Type B pancreatic cell (in vitro differentiated cells): ENCODE measurements at regions not wholly inside any gene's neighbourhood (a gene's known extent, or its start where the extent isn't known, plus 50 kb on each side); places are given as distances from the start of the nearest gene placed in this dataset.

Source experiments
- DNase-seq: peaks from one replicate; pipeline ENCODE4 v3.0.0; 2021; ENCODE audit warnings: mixed read lengths; ENCODE audit not compliant: unreplicated experiment; ENCODE audit errors: extremely low spot score
- H3K27ac Mint-ChIP-seq: 2 replicates; pipeline ENCODE4 v1.8.0; 2021; ENCODE audit warnings: mild to moderate bottlenecking, mixed read lengths
- H3K27me3 Mint-ChIP-seq: 2 replicates; pipeline ENCODE4 v1.8.0; 2021; ENCODE audit warnings: mixed read lengths
- H3K36me3 Mint-ChIP-seq: 2 replicates; pipeline ENCODE4 v1.8.0; 2021; ENCODE audit warnings: mixed read lengths
- H3K4me1 Mint-ChIP-seq: one replicate; pipeline ENCODE4 v1.8.0; 2021; ENCODE audit warnings: mixed read lengths; ENCODE audit not compliant: unreplicated experiment
- H3K4me3 Mint-ChIP-seq: 2 replicates; pipeline ENCODE4 v1.8.0; 2021; ENCODE audit warnings: mild to moderate bottlenecking, mixed read lengths
- H3K9me3 Mint-ChIP-seq: 2 replicates; pipeline ENCODE4 v1.8.0; 2021; ENCODE audit warnings: mixed read lengths
- TF ChIP-seq, protein P1 (sequence below): fragments of 200-600 bp; sonication (generic); conservative IDR thresholded peaks from 2 replicates; pipeline ENCODE4 v1.5.0; 2021; ENCODE audit warnings: antibody characterized with exemption, mild to moderate bottlenecking

DNA sequence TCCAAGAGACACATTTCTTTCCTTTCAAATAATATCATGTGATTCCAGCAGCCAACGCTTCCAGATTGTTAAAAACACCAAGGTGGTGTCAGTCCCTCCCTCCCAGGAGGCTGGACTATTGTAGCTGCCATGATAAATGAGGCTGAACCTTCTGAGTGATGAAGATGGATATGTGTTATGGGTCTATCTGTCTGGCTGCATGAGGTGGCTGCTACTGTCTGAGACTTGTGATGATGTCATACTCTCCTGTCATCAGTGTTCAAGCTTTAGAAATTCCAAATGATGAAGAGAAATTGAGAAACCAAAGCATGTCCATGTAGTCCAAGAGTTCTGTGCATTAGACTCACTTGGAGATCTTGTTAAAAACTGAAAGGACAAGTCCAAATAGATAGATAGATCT lies 683.0 kb downstream of the NTRK3 start:
- Mint-ChIP-seq H3K36me3 (no peaks in the 10 kb centered on the region), H3K4me1 (no peaks in the 10 kb centered on the region), H3K27me3 (peaks cover 33% of the 10 kb centered on the region), H3K4me3 (no peak overlapping the region), H3K27ac (no peak overlapping the region), H3K9me3 (peaks cover 3% of the 10 kb centered on the region)
- TF ChIP-seq, protein P1, sequence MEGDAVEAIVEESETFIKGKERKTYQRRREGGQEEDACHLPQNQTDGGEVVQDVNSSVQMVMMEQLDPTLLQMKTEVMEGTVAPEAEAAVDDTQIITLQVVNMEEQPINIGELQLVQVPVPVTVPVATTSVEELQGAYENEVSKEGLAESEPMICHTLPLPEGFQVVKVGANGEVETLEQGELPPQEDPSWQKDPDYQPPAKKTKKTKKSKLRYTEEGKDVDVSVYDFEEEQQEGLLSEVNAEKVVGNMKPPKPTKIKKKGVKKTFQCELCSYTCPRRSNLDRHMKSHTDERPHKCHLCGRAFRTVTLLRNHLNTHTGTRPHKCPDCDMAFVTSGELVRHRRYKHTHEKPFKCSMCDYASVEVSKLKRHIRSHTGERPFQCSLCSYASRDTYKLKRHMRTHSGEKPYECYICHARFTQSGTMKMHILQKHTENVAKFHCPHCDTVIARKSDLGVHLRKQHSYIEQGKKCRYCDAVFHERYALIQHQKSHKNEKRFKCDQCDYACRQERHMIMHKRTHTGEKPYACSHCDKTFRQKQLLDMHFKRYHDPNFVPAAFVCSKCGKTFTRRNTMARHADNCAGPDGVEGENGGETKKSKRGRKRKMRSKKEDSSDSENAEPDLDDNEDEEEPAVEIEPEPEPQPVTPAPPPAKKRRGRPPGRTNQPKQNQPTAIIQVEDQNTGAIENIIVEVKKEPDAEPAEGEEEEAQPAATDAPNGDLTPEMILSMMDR, result no peak
- DNase-seq, result no peak

DNA sequence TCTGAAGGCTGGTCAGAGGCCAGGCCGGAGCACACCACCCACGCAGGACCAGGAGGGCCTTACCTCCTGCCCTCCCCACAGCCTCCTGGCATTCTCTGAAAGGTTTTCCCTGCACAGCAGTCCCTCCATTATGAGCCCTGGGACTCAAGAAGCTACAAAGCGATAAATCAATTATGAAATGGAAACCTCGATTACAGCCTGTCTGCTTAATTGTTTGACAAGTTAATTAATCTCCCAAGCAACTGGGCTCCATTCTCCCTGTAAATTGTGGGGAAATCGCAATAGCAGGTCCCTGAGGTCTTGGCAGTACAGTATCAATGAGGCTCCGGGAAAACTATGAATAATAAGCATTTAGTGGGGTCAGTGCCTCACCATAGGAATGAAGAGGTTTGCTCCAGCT lies 683.5 kb downstream of the NTRK3 start:
- Mint-ChIP-seq H3K27me3 (peaks cover 30% of the 10 kb centered on the region), H3K9me3 (peaks cover 3% of the 10 kb centered on the region), H3K36me3 (no peaks in the 10 kb centered on the region), H3K4me1 (no peaks in the 10 kb centered on the region), H3K4me3 (no peak overlapping the region), H3K27ac (no peak overlapping the region)
- DNase-seq, result no peak
- TF ChIP-seq, protein P1, result no peak

DNA sequence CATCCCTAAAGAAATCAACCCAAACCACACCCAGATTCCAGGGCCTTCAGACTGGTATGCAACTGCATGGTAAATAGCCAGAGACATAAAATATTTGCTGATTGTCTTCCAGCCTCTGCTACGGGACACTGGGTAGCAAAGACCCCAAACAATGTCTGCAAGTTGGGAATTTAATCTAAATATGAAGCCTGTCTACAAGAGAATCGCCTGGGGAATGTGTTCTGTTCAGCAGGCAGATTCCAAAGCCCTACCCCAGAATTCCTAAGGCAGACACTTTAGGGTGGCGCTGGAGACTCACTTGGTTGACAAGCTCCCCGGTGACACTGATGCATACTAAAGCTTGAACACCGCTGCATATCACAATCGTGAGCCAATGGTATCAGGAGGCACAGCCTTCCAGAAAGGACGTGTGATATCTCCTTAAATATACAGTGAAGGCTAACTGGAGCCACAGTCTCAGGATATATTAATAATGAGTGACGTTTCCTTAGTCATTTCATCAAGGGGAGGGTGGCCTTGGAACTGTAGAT lies 684.1 kb downstream of the NTRK3 start:
- Mint-ChIP-seq H3K4me3 (no peak overlapping the region), H3K36me3 (no peaks in the 10 kb centered on the region), H3K27ac (no peak overlapping the region), H3K4me1 (no peaks in the 10 kb centered on the region), H3K27me3 (peaks cover 33% of the 10 kb centered on the region), H3K9me3 (peaks cover 3% of the 10 kb centered on the region)
- TF ChIP-seq, protein P1, result no peak
- no peak for DNase-seq

DNA sequence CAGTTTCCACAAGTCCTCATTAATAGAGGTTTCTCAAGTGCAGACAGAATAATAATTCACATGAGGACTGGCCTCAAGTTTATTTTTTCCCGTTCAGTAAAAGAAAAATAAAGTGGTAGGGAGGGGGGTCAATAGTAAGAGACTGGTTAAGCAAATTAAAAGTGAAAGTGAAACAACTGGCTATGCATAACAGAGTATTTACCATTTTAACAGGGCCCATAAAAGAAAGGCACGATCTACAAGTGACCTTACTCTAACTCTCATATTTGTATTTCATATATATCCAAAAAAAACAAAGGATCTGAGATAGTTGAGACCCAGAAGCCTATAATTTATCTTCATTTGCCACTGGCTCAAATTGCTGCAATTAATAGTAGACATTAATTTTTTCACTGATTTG lies 686.3 kb downstream of the NTRK3 start:
- no peak for DNase-seq
- H3K27me3 Mint-ChIP-seq, result peaks cover 29% of the 10 kb centered on the region
- no peaks in the 10 kb centered on the region for H3K36me3 Mint-ChIP-seq
- TF ChIP-seq, protein P1, result no peak
- no peak overlapping the region for H3K27ac Mint-ChIP-seq
- no peaks in the 10 kb centered on the region for H3K4me1 Mint-ChIP-seq
- no peaks in the 10 kb centered on the region for H3K9me3 Mint-ChIP-seq
- H3K4me3 Mint-ChIP-seq, result no peak overlapping the region

DNA sequence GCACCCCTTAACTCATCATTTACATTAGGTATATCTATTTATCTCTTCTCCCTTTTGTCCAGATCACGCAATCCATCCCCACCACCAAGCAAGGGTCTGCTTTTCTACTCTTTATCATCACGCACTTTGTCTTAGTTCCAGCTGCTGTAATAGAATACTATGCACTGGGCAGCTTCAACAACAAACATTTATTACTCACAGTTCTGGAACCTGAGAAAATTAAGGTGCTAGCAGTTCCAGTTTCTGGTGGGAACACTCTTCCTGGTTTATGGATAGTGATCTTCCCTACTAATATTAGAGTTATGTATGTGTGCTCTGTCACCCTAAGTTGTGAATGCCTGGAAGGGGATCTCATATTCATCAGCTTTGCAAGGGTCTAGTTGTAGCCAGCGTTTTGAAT lies 687.0 kb downstream of the NTRK3 start:
- Mint-ChIP-seq H3K27me3 (peaks cover 33% of the 10 kb centered on the region), H3K4me3 (no peak overlapping the region), H3K27ac (no peak overlapping the region), H3K36me3 (no peaks in the 10 kb centered on the region), H3K4me1 (no peaks in the 10 kb centered on the region), H3K9me3 (no peaks in the 10 kb centered on the region)
- TF ChIP-seq, protein P1, result no peak
- no peak for DNase-seq
